Activated CD4-positive, alpha-beta T cell treated with anti-CD3 and anti-CD28 coated beads for 36 hours (primary cell): ENCODE measurements at regions not wholly inside any gene's neighbourhood (a gene's known extent, or its start where the extent isn't known, plus 50 kb on each side); places are given as distances from the start of the nearest gene placed in this dataset.
"Not testable (repeated sequence)": the region's sequence is repeated elsewhere in the genome, so short reads cannot be mapped to it uniquely, and the experiment has no call there.

Experiments used
- ATAC-seq: fragments of 200-7000 bp; cut with Tn5 transposase; one replicate; pipeline ENCODE4 v1.10.0; 2021; ENCODE audit warnings: mild to moderate bottlenecking, moderate library complexity
- CTCF ChIA-PET: fragments of 350-600 bp; sonication (Branson Sonifier 250); formaldehyde crosslinking; loops from one replicate; lab custom pipeline; 2021; ENCODE audit warnings: antibody characterized with exemption; lab: Charles Lee
- POLR2A ChIA-PET: fragments of 350-600 bp; sonication (Branson Sonifier 250); formaldehyde crosslinking; loops from one replicate; lab custom pipeline; 2021; ENCODE audit warnings: antibody characterized with exemption, inconsistent platforms; lab: Charles Lee
- DNase-seq: peaks from one replicate; pipeline ENCODE4 v3.0.0-alpha.2; 2020
- H3K27ac Mint-ChIP-seq: one replicate; pipeline ENCODE4 v1.8.0; 2021; ENCODE audit warnings: mixed read lengths
- H3K27me3 Mint-ChIP-seq: one replicate; pipeline ENCODE4 v1.8.0; 2021; ENCODE audit warnings: mixed read lengths
- H3K36me3 Mint-ChIP-seq: one replicate; pipeline ENCODE4 v1.8.0; 2021; ENCODE audit warnings: low read depth, mixed read lengths
- H3K4me1 Mint-ChIP-seq: one replicate; pipeline ENCODE4 v1.8.0; 2021; ENCODE audit warnings: mixed read lengths
- H3K4me3 Mint-ChIP-seq: one replicate; pipeline ENCODE4 v1.8.0; 2021; ENCODE audit warnings: mild to moderate bottlenecking, moderate library complexity, mixed read lengths
- H3K9me3 Mint-ChIP-seq: one replicate; pipeline ENCODE4 v1.8.0; 2021; ENCODE audit warnings: low read depth, mixed read lengths
- intact Hi-C, 2 experiments: fragments of 100-400 bp; cut with DNase I in 1 of 2; cut with micrococcal nuclease in 1 of 2; formaldehyde crosslinking; loops; one replicate each; pipeline versions ENCODE4 v1.14.2 to v1.15.1; 2022 to 2024; cut with DNase I, micrococcal nuclease

- H3K4me1 Mint-ChIP-seq, result no peaks in the 10 kb centered on the region
- intact Hi-C loops, result no loop called here
- H3K4me3 Mint-ChIP-seq, result no peak overlapping the region
- H3K27me3 Mint-ChIP-seq, result peaks cover 7% of the 10 kb centered on the region
- no peaks in the 10 kb centered on the region for H3K36me3 Mint-ChIP-seq
- ChIA-PET POLR2A (no interaction called here), CTCF (no interaction called here)
- no peak for ATAC-seq
- no peak overlapping the region for H3K27ac Mint-ChIP-seq
- no peak for DNase-seq
- no peaks in the 10 kb centered on the region for H3K9me3 Mint-ChIP-seq
Observed at GRCh38 chr7:91357379-91357778, 93.1 kb downstream of the FZD1 start.

DNA sequence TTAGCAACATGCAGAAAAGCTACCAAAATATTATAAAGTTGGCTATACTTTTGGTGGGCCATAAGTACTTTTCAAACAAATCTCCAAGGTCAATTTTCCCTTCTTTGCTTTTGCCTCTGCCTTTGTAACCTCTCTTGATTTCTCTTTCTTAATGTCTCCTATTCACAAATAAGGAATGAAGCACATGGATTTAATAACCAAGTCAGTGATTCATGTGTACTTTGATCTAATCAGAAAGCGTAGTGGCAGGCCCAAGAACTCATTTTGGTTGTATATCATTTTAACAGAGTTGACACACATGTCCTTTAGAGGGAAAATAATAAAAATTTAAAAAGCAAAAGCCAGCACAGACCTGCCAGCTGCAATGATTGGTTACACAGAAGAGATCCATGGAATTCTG, 93.7 kb downstream of the FZD1 start:
- DNase-seq (no peak), ATAC-seq (no peak)
- ChIA-PET POLR2A (no interaction called here), CTCF (no interaction called here)
- Mint-ChIP-seq H3K36me3 (no peaks in the 10 kb centered on the region), H3K4me3 (no peak overlapping the region), H3K27me3 (peaks cover 7% of the 10 kb centered on the region), H3K9me3 (no peaks in the 10 kb centered on the region), H3K4me1 (no peaks in the 10 kb centered on the region), H3K27ac (no peak overlapping the region)
- intact Hi-C loops, result no loop called here

- CTCF ChIA-PET, result no interaction called here
- DNase-seq (no peak), ATAC-seq (no peak)
- no peak overlapping the region for H3K4me3 Mint-ChIP-seq
- POLR2A ChIA-PET, result no interaction called here
- H3K4me1 Mint-ChIP-seq, result no peaks in the 10 kb centered on the region
- H3K9me3 Mint-ChIP-seq, result no peaks in the 10 kb centered on the region
- no peaks in the 10 kb centered on the region for H3K36me3 Mint-ChIP-seq
- intact Hi-C loops, result no loop called here
- H3K27ac Mint-ChIP-seq, result no peak overlapping the region
- H3K27me3 Mint-ChIP-seq, result peaks cover 7% of the 10 kb centered on the region
Observed at GRCh38 chr7:91358303-91358702, 94.1 kb downstream of the FZD1 start.

DNA sequence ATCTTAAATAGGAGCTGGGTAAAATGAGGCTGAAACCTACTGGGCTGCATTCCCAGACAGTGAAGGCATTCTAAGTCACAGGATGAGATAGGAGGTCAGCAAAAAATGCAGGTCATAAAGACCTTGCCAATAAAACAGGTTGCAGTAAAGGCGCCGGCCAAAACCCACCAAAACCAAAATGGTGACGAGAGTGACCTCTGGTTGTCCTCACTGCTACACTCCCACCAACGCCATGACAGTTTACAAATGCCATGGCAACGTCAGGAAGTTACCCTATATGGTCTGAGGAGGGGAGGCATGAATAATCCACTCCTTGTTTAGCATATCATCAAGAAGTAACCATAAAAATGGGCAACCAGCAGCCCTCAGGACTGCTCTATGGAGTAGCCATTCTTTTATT, 100.9 kb downstream of the FZD1 start:
- DNase-seq, H3K4me1 Mint-ChIP-seq, H3K9me3 Mint-ChIP-seq, H3K4me3 Mint-ChIP-seq, H3K36me3 Mint-ChIP-seq, intact Hi-C loops, H3K27me3 Mint-ChIP-seq, ATAC-seq, POLR2A ChIA-PET, H3K27ac Mint-ChIP-seq: not testable (repeated sequence)
- CTCF ChIA-PET, result interaction anchor here (0.6 kb wide), 1 partner anchor 495 kb away, joined by 5 read pairs; no protein-coding TSS in a partner anchor

DNA sequence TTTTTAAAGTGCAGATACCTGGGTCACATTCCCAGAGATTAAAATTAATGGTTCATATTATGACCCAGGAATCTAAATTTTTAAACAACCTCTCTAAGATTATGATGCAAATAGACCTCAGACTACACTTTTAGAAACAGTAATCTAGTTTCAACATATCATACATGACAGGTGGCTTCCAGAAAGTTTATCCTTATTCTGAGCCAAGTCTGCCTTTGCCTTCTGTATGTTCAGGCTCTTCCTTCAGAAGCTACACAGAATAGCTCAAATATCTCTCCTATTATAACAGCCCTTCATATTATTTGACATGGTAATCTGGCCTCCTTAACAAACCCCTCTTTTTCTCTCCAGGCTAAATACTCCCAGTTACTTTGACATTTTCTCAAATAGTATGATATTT, 101.9 kb downstream of the FZD1 start:
- ATAC-seq (no peak), DNase-seq (no peak)
- H3K27me3 Mint-ChIP-seq, result peaks cover 7% of the 10 kb centered on the region
- intact Hi-C loops, result no loop called here
- no peaks in the 10 kb centered on the region for H3K4me1 Mint-ChIP-seq
- no peaks in the 10 kb centered on the region for H3K9me3 Mint-ChIP-seq
- H3K4me3 Mint-ChIP-seq, result no peak overlapping the region
- no peaks in the 10 kb centered on the region for H3K36me3 Mint-ChIP-seq
- POLR2A ChIA-PET, result no interaction called here
- CTCF ChIA-PET, result no interaction called here
- no peak overlapping the region for H3K27ac Mint-ChIP-seq

- Mint-ChIP-seq H3K4me3 (no peak overlapping the region), H3K27ac (no peak overlapping the region), H3K9me3 (no peaks in the 10 kb centered on the region), H3K27me3 (peaks cover 8% of the 10 kb centered on the region), H3K36me3 (no peaks in the 10 kb centered on the region), H3K4me1 (no peaks in the 10 kb centered on the region)
- ChIA-PET CTCF (no interaction called here), POLR2A (no interaction called here)
- DNase-seq (no peak), ATAC-seq (no peak)
- intact Hi-C loops, result no loop called here
Observed at GRCh38 chr7:91367812-91368578, 103.8 kb downstream of the FZD1 start.

DNA sequence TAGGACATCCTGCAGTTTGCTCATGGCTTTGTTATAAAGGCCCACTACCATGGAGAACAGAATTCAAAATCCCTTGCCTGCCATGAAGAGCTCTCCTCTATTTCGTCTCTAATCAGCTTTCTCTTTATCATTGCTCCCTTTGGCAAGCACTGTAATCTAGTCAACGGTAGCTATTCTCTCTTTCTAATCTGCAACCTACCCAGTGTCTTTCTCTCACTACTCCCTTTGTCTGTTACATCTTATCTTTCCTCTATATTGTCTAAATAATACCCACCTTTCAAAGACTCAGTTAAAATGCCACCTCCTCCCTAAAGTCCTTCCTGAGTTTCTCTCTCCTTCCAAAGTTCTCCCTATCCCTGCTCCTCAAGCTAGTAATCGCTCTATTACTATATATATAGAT, 108.1 kb downstream of the FZD1 start:
- Mint-ChIP-seq H3K4me1 (no peaks in the 10 kb centered on the region), H3K4me3 (no peak overlapping the region), H3K27ac (no peak overlapping the region), H3K36me3 (no peaks in the 10 kb centered on the region), H3K27me3 (peaks cover 8% of the 10 kb centered on the region), H3K9me3 (no peaks in the 10 kb centered on the region)
- POLR2A ChIA-PET, result no interaction called here
- DNase-seq (no peak), ATAC-seq (no peak)
- CTCF ChIA-PET, result interaction anchor here (1.2 kb wide), 2 partner anchors 12 to 48 kb away, joined by 3 read pairs; no protein-coding TSS in a partner anchor
- intact Hi-C loops, result loop anchor here in 1 of 2 experiments (5.0 kb wide), 1 partner anchor 910 kb away; no protein-coding TSS in a partner anchor

GRCh38 chr7:91373111-91373800, 109.0 kb downstream of the FZD1 start:
- CTCF ChIA-PET, result interaction anchor here (0.7 kb wide), 1 partner anchor 42 kb away, joined by 3 read pairs; no protein-coding TSS in a partner anchor
- H3K27ac Mint-ChIP-seq, result no peak overlapping the region
- intact Hi-C loops, result loop anchor here in 1 of 2 experiments (5.0 kb wide), 1 partner anchor 909 kb away; no protein-coding TSS in a partner anchor
- POLR2A ChIA-PET, result no interaction called here
- H3K9me3 Mint-ChIP-seq, result no peaks in the 10 kb centered on the region
- no peaks in the 10 kb centered on the region for H3K4me1 Mint-ChIP-seq
- ATAC-seq, result no peak
- H3K27me3 Mint-ChIP-seq, result peaks cover 6% of the 10 kb centered on the region
- DNase-seq, result no peak
- no peaks in the 10 kb centered on the region for H3K36me3 Mint-ChIP-seq
- no peak overlapping the region for H3K4me3 Mint-ChIP-seq

DNA sequence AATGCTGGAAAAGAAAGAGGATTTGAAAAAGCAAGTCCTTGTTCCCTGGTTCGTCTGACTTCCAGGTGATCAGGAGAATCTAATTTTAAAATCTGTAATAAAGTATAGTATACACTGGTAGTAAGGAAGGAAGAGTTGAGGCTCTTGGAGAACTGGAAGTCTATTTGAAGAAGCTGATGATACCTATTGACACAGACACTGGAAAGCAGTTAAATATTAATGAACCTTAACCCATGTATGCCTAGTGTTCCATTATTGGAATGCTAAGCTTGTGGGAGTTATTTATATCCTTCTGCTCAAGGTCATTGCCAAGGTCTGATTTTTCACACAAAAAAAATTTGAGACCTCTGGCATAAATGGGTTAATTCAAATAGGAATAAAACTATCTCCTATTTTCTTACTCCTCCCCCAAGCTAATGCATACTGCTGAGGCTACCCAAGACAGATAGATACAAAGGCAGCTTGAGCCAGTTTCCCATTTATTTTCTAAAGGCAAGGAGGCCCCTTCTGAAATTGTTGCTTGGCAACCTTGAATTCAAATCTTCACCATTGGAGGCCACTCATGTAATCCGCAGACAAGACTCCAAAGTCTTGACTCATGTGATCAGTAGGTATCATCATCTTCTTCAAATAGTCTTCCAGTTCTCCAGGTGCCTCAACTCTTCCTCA, 110.2 kb downstream of the FZD1 start:
- H3K27me3 Mint-ChIP-seq, result peaks cover 5% of the 10 kb centered on the region
- H3K27ac Mint-ChIP-seq, result no peak overlapping the region
- DNase-seq (no peak), ATAC-seq (no peak)
- POLR2A ChIA-PET, result no interaction called here
- H3K4me3 Mint-ChIP-seq, result no peak overlapping the region
- CTCF ChIA-PET, result no interaction called here
- H3K9me3 Mint-ChIP-seq, result no peaks in the 10 kb centered on the region
- H3K36me3 Mint-ChIP-seq, result no peaks in the 10 kb centered on the region
- intact Hi-C loops, result loop anchor here in 1 of 2 experiments (5.0 kb wide), 1 partner anchor 908 kb away; no protein-coding TSS in a partner anchor
- no peaks in the 10 kb centered on the region for H3K4me1 Mint-ChIP-seq

DNA sequence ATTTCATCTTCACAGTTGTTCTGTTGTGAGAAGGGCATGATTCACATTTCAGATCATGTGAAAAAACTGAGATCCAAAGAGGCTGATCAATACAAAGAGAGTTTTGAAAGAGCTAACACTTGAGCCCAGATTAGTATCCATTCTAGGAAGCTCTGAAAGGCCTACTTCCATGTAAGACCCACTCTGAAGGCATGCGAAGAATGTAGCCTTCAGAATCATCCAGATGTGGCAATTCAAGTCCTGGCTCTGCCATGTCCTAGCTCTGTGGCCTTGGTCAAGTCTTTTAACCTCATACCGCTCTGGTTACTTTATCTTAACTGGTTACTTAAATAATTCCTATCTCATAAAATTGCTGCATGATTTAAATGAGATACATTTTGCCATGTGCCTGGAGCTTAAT, 111.1 kb downstream of the FZD1 start:
- ATAC-seq (no peak), DNase-seq (no peak)
- Mint-ChIP-seq H3K36me3 (no peaks in the 10 kb centered on the region), H3K27me3 (peaks cover 5% of the 10 kb centered on the region), H3K4me1 (no peaks in the 10 kb centered on the region), H3K9me3 (no peaks in the 10 kb centered on the region), H3K4me3 (no peak overlapping the region), H3K27ac (no peak overlapping the region)
- intact Hi-C loops, result no loop called here
- POLR2A ChIA-PET, result no interaction called here
- CTCF ChIA-PET, result no interaction called here

GRCh38 chr7:91378131-91378530, 113.9 kb downstream of the FZD1 start:
- CTCF ChIA-PET, result no interaction called here
- Mint-ChIP-seq H3K27ac (no peak overlapping the region), H3K4me3 (no peak overlapping the region), H3K36me3 (no peaks in the 10 kb centered on the region), H3K4me1 (no peaks in the 10 kb centered on the region), H3K27me3 (no peaks in the 10 kb centered on the region), H3K9me3 (no peaks in the 10 kb centered on the region)
- ATAC-seq (no peak), DNase-seq (no peak)
- POLR2A ChIA-PET, result no interaction called here
- intact Hi-C loops, result no loop called here
